ENCODE measurements at regions not wholly inside any gene's neighbourhood (a gene's known extent, or its start where the extent isn't known, plus 50 kb on each side); places are given as distances from the start of the nearest gene placed in this dataset.

DNA sequence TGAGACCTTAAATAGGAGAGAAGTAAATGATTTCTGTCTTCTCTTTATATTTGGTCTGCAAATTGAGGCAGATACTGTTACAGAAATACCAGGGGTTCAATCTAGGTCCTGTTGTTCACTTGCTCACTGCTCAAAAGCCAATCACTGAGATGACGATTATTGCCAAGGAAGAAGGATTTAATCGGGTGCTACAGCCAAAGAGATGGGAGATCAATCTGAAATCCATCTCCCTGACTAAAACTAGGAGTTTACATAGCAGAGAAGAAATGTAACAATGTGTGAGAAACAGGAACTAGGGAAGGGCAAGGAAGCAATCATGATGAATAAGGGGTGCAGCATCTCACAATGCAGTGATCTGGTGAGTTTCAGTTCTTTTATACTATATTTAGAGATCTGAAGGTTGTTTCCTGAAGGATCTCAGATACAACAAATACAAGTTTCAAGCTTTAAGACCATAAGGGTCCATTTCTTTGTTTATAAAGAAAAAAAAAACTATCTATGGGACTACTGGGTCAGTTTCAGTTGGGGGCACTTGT lies 117.9 kb upstream of the FAM9B start:
- TF ChIP-seq, protein P1, sequence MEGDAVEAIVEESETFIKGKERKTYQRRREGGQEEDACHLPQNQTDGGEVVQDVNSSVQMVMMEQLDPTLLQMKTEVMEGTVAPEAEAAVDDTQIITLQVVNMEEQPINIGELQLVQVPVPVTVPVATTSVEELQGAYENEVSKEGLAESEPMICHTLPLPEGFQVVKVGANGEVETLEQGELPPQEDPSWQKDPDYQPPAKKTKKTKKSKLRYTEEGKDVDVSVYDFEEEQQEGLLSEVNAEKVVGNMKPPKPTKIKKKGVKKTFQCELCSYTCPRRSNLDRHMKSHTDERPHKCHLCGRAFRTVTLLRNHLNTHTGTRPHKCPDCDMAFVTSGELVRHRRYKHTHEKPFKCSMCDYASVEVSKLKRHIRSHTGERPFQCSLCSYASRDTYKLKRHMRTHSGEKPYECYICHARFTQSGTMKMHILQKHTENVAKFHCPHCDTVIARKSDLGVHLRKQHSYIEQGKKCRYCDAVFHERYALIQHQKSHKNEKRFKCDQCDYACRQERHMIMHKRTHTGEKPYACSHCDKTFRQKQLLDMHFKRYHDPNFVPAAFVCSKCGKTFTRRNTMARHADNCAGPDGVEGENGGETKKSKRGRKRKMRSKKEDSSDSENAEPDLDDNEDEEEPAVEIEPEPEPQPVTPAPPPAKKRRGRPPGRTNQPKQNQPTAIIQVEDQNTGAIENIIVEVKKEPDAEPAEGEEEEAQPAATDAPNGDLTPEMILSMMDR (IDR thresholded peaks at IDR 0.05), result no peak
- no peak for TF ChIP-seq POLR2A (IDR thresholded peaks at IDR 0.05)
- TF ChIP-seq POLR2AphosphoS5 (IDR thresholded peaks at IDR 0.05), result no peak

Data from suprapubic skin (tissue), 4 donors.